ENCODE measurements at regions not wholly inside any gene's neighbourhood (a gene's known extent, or its start where the extent isn't known, plus 50 kb on each side); places are given as distances from the start of the nearest gene placed in this dataset.

DNA sequence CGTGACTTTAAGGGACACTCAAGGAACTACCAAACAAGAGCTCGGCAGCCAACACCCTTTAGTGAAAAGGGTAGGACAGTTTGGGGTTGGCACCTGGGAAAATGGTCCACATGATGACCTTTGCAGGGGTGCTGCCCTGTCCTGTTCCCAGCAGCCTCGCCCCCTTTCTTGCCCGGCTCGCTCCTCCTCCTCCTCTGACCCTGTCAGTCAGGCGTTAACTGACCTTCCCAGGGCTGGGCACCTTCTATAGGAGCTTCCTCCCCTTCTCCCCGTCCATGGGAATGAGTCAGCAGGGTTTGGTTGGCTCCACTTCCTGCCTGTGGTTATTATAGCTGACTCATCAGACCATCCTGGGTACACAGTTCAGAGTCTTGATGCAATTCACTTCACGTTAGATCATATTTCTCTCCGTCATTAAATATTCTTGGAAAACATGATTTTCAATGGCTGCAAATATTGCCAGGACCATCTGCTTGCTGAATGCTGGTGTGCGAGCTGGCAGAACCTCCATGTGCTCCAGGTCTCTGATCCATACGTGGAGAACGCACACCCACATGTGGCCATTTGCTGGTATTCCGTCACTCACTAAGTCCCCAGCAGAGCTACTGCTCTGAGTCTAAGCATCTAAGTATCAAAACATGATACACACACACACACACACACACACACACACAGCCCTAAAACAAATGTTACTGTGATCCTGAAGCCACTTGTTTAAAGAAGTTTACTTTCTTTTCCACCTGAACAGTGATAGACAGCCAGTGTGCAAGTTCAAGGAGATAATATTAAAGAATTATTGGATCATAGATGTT is 185.0 kb downstream of the ANAPC1 start:
- peak in 1 of 2 donors; percentile 23 for TF ChIP-seq POLR2A (IDR thresholded peaks at IDR 0.05)
- TF ChIP-seq, protein P1, sequence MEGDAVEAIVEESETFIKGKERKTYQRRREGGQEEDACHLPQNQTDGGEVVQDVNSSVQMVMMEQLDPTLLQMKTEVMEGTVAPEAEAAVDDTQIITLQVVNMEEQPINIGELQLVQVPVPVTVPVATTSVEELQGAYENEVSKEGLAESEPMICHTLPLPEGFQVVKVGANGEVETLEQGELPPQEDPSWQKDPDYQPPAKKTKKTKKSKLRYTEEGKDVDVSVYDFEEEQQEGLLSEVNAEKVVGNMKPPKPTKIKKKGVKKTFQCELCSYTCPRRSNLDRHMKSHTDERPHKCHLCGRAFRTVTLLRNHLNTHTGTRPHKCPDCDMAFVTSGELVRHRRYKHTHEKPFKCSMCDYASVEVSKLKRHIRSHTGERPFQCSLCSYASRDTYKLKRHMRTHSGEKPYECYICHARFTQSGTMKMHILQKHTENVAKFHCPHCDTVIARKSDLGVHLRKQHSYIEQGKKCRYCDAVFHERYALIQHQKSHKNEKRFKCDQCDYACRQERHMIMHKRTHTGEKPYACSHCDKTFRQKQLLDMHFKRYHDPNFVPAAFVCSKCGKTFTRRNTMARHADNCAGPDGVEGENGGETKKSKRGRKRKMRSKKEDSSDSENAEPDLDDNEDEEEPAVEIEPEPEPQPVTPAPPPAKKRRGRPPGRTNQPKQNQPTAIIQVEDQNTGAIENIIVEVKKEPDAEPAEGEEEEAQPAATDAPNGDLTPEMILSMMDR (IDR thresholded peaks at IDR 0.05 in 4 of 5, conservative IDR thresholded peaks at IDR 0.05 in 1 of 5), result peak in 1 of 5 experiments; percentile 32
- intact Hi-C loops (cut with DNase I; ENCODE audit: low total_unique reads), result loop anchor here (5.0 kb wide), 1 partner anchor 927 kb away; no protein-coding TSS in a partner anchor
- Histone ChIP-seq H3K9me3 (no peaks in the 10 kb centered on the region), H3K36me3 (no peaks in the 10 kb centered on the region), H3K4me1 (peaks cover 24 to 27% of the 10 kb centered on the region in 2 donors), H3K27me3 (no peaks in the 10 kb centered on the region), H3K4me3 (peak overlapping the region in 2 of 4 donors; percentile 10 to 35), H3K27ac (peak overlapping the region; percentile 39 to 73 (median 70))
- ATAC-seq (peak; percentile 86 to 87), DNase-seq (peak; percentile 79 to 90)
- in situ Hi-C loops (cut with MboI; ENCODE audit: low sequenced_read_pairs in 4 of 4), result loop anchor here in 1 of 4 donors (10.0 to 25.0 kb wide), 2 partner anchors 74 to 587 kb away; partner anchors contain the start of gene BCL2L11

DNA sequence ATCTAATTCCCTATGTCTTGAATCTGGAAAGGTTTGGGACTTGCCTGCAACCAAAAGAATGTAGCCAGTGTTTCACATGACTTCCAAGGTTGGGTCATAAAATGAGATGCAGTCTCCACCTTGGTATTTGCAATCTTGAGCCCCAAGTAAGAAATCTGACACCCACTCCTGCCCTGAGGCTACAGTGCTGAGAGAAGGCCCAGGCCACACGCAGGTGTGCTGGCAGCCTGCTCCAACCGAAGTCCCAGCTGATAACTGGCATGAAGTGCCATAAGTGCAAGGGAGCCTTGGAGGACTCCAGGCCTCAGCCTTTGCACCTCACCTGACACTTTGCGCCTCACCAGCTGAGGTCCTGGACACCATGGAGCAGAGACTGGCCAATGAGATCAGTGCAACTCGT is 182.7 kb downstream of the ANAPC1 start:
- no peak overlapping the region for H3K4me3 ChIP-seq
- H3K9me3 ChIP-seq, result no peaks in the 10 kb centered on the region
- H3K27me3 ChIP-seq, result no peaks in the 10 kb centered on the region
- in situ Hi-C loops (cut with MboI; ENCODE audit: low sequenced_read_pairs in 4 of 4), result loop anchor here (10.0 to 25.0 kb wide), 5 partner anchors 76 to 914 kb away; partner anchors contain the start of gene BCL2L11 (in 2 of the 4)
- no peaks in the 10 kb centered on the region for H3K36me3 ChIP-seq
- DNase-seq (no peak), ATAC-seq (no peak)
- H3K27ac ChIP-seq, result no peak overlapping the region
- intact Hi-C loops (cut with DNase I; ENCODE audit: low total_unique reads), result loop anchor here (5.0 to 10.0 kb wide), 2 partner anchors 64 to 576 kb away; partner anchors contain the start of gene BCL2L11
- no peak for TF ChIP-seq POLR2A (IDR thresholded peaks at IDR 0.05)
- TF ChIP-seq, protein P1 (IDR thresholded peaks at IDR 0.05 in 4 of 5, conservative IDR thresholded peaks at IDR 0.05 in 1 of 5), result no peak
- peaks cover 45 to 49% of the 10 kb centered on the region in 2 donors for H3K4me1 ChIP-seq

DNA sequence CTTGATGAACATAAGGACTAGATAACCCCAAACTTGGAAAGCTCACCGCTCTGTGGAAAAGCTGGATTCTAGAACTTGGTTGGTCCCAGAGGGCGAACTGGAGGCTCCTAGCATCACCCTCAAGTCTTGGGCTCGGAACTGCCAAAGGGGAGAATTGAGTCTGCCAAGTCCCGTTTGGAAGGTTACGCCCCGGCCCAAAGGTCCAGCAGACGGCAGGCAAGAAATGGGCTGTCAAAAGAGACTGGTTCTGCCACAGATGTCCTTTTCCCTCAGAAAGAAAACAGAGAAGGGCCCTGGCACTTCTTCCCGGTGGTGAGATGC is 182.2 kb downstream of the ANAPC1 start:
- intact Hi-C loops (cut with DNase I; ENCODE audit: low total_unique reads), result loop anchor here (1.0 to 10.0 kb wide), 3 partner anchors 64 to 577 kb away; partner anchors contain the start of gene BCL2L11

DNA sequence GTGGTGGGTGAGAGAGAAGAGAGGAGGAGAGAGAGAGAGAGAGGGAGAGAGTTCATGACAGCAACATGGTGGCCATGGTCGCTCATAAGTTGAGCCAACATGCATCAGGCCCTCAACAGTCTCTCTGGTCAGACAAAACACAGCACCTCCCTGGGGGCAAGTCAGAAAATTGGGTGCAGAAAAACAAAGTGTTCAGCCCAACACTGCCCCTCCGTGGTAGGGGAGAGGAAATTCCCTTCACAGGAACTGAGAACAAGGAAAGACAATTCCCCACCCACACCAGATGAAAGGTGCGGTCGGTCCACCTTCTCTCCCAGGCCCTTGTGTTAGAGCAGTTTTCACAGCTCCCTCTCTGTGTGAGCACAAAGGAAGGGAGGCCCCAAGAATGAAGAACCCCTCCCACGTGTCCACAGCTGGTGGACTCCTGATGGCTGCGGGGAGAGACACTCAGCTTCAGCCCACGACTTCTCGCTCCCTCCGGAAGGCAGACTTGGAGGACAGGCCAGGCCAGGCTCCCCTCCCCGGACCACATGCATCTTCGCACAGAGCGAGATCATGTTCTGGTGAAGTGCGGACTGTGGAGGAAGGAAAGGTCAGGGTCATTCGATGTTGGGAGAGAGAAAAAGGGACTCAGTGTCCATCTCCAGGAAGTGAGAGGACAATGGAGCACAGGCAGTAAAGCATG is 181.7 kb downstream of the ANAPC1 start:
- in situ Hi-C loops (cut with MboI; ENCODE audit: low sequenced_read_pairs in 4 of 4), result loop anchor here (10.0 to 25.0 kb wide), 5 partner anchors 77 to 915 kb away; partner anchors contain the start of gene BCL2L11 (in 2 of the 4)
- Histone ChIP-seq H3K4me3 (no peak overlapping the region), H3K9me3 (no peaks in the 10 kb centered on the region), H3K27ac (peak overlapping the region; percentile 82 to 88 (median 87)), H3K36me3 (no peaks in the 10 kb centered on the region), H3K27me3 (no peaks in the 10 kb centered on the region), H3K4me1 (peaks cover 52 to 53% of the 10 kb centered on the region in 2 donors)
- intact Hi-C loops (cut with DNase I; ENCODE audit: low total_unique reads), result loop anchor here (1.0 to 10.0 kb wide), 3 partner anchors 65 to 577 kb away; partner anchors contain the start of gene BCL2L11
- TF ChIP-seq POLR2A (IDR thresholded peaks at IDR 0.05), result no peak
- TF ChIP-seq, protein P1 (IDR thresholded peaks at IDR 0.05 in 4 of 5, conservative IDR thresholded peaks at IDR 0.05 in 1 of 5), result peak; percentile 37 to 69 (median 55)
- DNase-seq (peak in 1 of 2 donors; percentile 38), ATAC-seq (no peak)

More for the DNA sequence above, 182.2 kb downstream of the ANAPC1 start:
- no peaks in the 10 kb centered on the region for H3K9me3 ChIP-seq
- no peak for DNase-seq
- in situ Hi-C loops (cut with MboI; ENCODE audit: low sequenced_read_pairs in 4 of 4), result loop anchor here (10.0 to 25.0 kb wide), 5 partner anchors 77 to 914 kb away; partner anchors contain the start of gene BCL2L11 (in 2 of the 4)
- ATAC-seq, result no peak
- no peak overlapping the region for H3K4me3 ChIP-seq
- H3K27ac ChIP-seq, result peak overlapping the region in 1 of 4 donors; percentile 7
- H3K36me3 ChIP-seq, result no peaks in the 10 kb centered on the region
- H3K4me1 ChIP-seq, result peaks cover 50 to 52% of the 10 kb centered on the region in 2 donors
- TF ChIP-seq, protein P1 (IDR thresholded peaks at IDR 0.05 in 4 of 5, conservative IDR thresholded peaks at IDR 0.05 in 1 of 5), result no peak
- TF ChIP-seq POLR2A (IDR thresholded peaks at IDR 0.05), result no peak
- no peaks in the 10 kb centered on the region for H3K27me3 ChIP-seq
